AG09319 (cell line): ENCODE measurements at regions not wholly inside any gene's neighbourhood (a gene's known extent, or its start where the extent isn't known, plus 50 kb on each side); places are given as distances from the start of the nearest gene placed in this dataset.

Experiments used
- DNase-seq: peaks from one replicate; pipeline ENCODE4 v3.0.0-alpha.2; 2010; ENCODE audit warnings: low read depth; ENCODE audit errors: extremely low read depth
- TF ChIP-seq, protein P1 (sequence below): IDR thresholded peaks from 2 replicates; pipeline ENCODE4 v1.5.1; 2011; ENCODE audit warnings: low read depth, mild to moderate bottlenecking, inconsistent platforms, low read length, moderate library complexity

DNA sequence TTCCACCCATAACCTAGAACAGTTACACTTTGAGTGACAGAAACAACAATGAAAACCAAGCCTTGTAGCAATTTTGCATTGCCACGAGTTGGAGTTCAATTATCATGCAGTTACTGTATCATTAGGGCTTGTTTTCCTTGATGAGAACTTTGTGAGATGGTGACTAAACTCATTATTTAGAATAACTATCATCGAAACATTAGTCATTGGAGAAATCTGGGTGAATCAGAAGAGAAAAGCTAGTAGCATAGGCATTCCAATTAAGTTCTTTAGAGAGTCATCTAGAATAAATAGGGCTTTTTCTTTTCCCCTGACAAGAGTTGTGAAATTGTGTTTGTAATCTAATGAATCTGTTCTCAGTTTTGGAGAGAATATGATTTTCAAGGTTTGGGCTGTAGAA, 122.8 kb upstream of the DOCK10 start:
- TF ChIP-seq, protein P1, sequence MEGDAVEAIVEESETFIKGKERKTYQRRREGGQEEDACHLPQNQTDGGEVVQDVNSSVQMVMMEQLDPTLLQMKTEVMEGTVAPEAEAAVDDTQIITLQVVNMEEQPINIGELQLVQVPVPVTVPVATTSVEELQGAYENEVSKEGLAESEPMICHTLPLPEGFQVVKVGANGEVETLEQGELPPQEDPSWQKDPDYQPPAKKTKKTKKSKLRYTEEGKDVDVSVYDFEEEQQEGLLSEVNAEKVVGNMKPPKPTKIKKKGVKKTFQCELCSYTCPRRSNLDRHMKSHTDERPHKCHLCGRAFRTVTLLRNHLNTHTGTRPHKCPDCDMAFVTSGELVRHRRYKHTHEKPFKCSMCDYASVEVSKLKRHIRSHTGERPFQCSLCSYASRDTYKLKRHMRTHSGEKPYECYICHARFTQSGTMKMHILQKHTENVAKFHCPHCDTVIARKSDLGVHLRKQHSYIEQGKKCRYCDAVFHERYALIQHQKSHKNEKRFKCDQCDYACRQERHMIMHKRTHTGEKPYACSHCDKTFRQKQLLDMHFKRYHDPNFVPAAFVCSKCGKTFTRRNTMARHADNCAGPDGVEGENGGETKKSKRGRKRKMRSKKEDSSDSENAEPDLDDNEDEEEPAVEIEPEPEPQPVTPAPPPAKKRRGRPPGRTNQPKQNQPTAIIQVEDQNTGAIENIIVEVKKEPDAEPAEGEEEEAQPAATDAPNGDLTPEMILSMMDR, result no peak
- no peak for DNase-seq

DNA sequence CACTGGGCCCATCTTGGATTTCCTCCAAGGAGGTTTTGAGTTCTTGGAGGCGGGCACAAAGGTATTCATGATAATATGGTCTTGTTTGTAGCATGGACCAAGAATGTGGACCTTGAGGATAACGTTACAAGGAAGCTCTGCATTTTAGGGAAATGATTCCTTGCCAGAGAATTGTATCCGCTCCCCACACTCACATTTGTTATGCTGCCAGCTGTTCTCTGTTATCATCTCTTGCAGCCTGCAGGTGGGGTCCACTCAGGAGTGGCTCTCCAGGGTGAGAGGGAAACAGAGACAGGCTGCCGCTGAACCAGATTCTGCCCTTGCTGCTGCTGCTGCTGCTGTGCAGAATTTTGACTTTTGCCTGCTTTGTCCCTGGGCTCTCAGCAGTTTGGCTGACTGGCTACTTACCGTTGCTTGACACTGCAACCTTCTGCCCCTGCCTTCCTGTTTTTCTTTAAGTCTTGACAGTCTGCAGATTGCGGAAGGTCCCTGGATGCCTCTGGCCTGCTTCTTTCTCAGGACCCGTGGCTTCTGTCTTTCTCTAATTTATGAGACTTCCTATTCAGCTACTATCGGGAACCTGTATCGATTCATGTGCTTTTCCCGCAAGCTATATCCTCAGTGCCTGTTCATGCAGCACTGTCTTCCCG, 122.3 kb upstream of the DOCK10 start:
- no peak for DNase-seq
- TF ChIP-seq, protein P1, result no peak

DNA sequence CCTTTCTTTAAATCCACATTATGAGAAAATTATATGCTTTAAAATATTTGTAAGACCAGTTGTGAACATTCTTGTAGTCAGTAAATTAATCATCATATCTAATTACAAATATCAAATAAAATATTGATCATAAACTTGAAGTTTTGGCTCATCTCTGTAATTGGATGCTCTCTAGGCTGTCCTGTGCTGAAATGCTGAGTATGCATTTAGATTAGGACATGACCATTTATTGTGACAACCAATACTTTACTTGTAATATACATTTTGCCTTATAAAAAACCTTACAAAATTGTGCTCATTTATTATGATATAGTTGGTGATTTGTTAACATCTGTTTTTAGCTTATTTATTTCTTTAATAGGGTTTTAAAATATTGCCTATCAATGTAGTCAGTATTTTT, 116.1 kb upstream of the DOCK10 start:
- TF ChIP-seq, protein P1, result no peak
- no peak for DNase-seq

DNA sequence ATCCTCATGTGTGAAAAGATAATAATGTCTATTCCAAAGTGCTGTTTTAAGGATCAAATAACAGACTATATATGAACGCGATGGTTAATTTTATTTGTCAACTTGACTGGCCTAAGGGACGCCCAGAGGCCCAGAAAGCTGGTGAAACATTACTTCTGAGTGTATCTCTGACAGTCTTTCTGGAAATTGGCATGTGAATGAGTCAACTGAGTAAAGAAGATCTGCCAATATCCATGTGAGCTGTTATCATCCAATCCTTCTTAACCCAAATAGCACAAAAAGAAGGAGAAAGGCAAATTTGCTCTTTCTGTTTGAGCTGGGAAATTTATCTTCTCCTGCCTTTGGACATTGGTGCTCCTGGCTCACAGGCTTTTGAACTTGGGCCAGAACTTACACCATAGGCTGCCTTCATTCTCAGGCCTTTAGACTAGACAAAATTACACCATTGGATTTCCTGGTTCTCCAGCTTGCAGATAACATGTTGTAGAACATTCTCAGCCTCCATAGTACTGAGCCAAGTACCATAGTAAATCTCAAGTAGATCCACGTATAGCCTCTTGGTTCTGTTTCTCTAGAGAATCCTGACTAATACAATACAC, 114.7 kb upstream of the DOCK10 start:
- DNase-seq, result no peak
- TF ChIP-seq, protein P1, result no peak

DNA sequence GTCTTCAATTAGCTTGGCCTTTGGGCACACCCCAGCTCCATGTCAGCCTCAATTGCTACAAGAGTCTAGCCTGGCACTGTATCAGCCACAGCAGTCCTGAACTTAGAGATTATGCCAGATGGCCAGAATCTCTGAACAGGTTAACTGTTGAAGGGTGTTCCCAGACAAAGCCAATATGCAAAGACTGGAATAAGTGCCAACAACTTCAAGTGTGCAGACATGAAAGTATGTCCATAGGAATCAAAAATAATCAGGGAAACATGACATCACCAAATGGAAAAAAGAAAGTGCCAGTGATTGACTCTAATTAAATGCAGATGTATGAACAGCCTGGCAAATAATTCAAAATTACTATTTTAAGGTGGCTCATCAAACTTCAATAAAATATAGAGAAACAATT, 98.5 kb upstream of the DOCK10 start:
- DNase-seq, result no peak

DNA sequence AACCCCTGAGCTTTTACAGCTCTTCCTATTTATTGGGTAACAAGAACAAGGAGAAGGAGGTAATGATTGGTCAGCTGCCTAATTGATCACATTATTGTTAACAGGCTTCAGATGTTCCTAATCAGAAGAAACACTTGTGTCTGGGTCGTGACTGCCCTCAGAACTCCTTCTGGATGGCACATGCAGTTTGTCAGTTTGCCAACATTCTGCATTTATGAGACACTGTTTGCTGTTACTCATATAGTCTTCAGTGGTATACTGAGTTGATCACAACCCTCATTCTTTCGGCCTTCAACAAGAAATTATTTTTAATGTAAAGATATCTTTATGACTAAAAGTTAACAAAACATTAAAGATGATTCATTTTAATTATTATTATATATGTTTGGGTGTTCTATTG, 95.7 kb upstream of the DOCK10 start:
- DNase-seq, result no peak
- TF ChIP-seq, protein P1, result no peak

More for the DNA sequence above, 98.5 kb upstream of the DOCK10 start:
- TF ChIP-seq, protein P1, result no peak

DNA sequence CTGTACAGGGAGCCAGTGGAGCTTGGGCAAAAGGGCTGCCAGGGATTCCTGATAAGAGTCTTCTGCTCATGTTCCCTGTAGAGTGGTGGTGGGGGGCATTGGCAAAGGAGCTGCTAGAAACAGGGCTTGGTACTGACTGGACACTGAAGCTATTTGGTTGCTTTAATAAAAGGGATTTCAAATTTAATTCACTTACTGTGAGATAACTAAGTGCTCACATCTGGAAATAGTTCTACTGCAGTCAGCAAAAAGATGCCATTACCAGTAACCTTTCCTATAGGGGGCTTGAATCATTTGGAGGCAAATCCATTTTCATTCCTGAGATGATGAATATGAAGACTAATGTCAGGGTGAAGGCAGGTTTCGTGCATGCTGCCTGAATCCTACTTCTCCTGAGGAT, 94.3 kb upstream of the DOCK10 start:
- DNase-seq, result no peak
- TF ChIP-seq, protein P1, result no peak
